ENCODE measurements at regions not wholly inside any gene's neighbourhood (a gene's known extent, or its start where the extent isn't known, plus 50 kb on each side); places are given as distances from the start of the nearest gene placed in this dataset.

DNA sequence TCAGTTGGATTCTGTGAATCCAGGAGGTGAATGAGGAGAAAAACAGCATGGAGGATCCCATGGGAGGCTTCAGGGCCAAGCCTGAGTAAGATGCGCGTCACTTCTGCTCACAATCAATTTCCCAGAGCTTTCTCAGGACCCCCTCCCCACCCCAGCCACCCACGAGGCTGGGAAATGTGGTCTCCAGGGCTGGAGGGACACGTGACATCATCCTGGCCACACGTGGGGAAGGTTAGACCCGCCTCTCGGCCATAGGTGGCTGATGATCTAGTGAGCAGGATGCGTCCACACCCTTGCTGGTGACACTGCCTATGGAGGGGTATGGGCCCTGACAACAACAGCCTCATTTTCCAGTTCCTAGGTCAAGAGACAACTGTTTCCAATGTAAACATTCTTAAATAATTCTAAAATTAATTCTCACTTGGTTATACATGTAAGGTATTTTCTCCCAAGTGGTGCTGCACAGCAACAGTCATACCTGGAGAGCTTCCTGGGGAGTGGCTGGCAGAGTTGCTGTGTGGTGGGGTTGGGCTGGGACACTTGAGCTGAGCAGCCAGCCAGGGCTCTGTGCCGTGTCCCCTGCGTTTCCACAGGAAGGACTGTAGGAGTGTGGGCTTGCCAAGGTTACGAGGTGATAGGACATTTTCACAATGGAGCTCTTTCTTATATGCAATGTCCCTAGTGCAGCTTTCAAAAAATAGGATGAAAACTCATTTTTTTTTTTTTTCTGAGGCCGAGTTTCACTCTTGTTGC lies 153.1 kb downstream of the GADD45G start:
- TF ChIP-seq, protein P1, sequence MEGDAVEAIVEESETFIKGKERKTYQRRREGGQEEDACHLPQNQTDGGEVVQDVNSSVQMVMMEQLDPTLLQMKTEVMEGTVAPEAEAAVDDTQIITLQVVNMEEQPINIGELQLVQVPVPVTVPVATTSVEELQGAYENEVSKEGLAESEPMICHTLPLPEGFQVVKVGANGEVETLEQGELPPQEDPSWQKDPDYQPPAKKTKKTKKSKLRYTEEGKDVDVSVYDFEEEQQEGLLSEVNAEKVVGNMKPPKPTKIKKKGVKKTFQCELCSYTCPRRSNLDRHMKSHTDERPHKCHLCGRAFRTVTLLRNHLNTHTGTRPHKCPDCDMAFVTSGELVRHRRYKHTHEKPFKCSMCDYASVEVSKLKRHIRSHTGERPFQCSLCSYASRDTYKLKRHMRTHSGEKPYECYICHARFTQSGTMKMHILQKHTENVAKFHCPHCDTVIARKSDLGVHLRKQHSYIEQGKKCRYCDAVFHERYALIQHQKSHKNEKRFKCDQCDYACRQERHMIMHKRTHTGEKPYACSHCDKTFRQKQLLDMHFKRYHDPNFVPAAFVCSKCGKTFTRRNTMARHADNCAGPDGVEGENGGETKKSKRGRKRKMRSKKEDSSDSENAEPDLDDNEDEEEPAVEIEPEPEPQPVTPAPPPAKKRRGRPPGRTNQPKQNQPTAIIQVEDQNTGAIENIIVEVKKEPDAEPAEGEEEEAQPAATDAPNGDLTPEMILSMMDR (IDR thresholded peaks at IDR 0.05 in 2 of 3, conservative IDR thresholded peaks at IDR 0.05 in 1 of 3; ENCODE audit: borderline replicate concordance in 1 of 3, insufficient read depth in 1 of 3, low read depth in 2 of 3, low read length in 2 of 3): no peak
- TF ChIP-seq, protein P2, sequence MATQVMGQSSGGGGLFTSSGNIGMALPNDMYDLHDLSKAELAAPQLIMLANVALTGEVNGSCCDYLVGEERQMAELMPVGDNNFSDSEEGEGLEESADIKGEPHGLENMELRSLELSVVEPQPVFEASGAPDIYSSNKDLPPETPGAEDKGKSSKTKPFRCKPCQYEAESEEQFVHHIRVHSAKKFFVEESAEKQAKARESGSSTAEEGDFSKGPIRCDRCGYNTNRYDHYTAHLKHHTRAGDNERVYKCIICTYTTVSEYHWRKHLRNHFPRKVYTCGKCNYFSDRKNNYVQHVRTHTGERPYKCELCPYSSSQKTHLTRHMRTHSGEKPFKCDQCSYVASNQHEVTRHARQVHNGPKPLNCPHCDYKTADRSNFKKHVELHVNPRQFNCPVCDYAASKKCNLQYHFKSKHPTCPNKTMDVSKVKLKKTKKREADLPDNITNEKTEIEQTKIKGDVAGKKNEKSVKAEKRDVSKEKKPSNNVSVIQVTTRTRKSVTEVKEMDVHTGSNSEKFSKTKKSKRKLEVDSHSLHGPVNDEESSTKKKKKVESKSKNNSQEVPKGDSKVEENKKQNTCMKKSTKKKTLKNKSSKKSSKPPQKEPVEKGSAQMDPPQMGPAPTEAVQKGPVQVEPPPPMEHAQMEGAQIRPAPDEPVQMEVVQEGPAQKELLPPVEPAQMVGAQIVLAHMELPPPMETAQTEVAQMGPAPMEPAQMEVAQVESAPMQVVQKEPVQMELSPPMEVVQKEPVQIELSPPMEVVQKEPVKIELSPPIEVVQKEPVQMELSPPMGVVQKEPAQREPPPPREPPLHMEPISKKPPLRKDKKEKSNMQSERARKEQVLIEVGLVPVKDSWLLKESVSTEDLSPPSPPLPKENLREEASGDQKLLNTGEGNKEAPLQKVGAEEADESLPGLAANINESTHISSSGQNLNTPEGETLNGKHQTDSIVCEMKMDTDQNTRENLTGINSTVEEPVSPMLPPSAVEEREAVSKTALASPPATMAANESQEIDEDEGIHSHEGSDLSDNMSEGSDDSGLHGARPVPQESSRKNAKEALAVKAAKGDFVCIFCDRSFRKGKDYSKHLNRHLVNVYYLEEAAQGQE (IDR thresholded peaks at IDR 0.05; ENCODE audit: low read depth): no peak
- no peak for TF ChIP-seq RAD21 (IDR thresholded peaks at IDR 0.05; ENCODE audit: low read depth)
